ENCODE measurements at regions not wholly inside any gene's neighbourhood (a gene's known extent, or its start where the extent isn't known, plus 50 kb on each side); places are given as distances from the start of the nearest gene placed in this dataset.
"Not testable (repeated sequence)": the region's sequence is repeated elsewhere in the genome, so short reads cannot be mapped to it uniquely, and the experiment has no call there.

- not testable (repeated sequence) for TF ChIP-seq POLR2A (IDR thresholded peaks at IDR 0.05); CTCF (IDR thresholded peaks at IDR 0.05 in 4 of 5, conservative IDR thresholded peaks at IDR 0.05 in 1 of 5)
Measured at GRCh38 chr2:87592974-87593373, 154.9 kb upstream of the PLGLB2 start.
